IMR-90 (cell line): ENCODE measurements at regions not wholly inside any gene's neighbourhood (a gene's known extent, or its start where the extent isn't known, plus 50 kb on each side); places are given as distances from the start of the nearest gene placed in this dataset.

Experiments
- ATAC-seq: fragments of 200-7000 bp; cut with Tn5 transposase; 2 replicates; pipeline ENCODE4 v1.9.1; 2020; ENCODE audit warnings: low read depth, mild to moderate bottlenecking, moderate library complexity
- BruUV-seq: library from RNA; stranded (reverse); fragments of 400-500 nt; replicated peaks from 2 replicates; lab custom pipeline; 2021; lab: Mats Ljungman, UMichigan
- CTCF ChIA-PET: fragments of 300-600 bp; formaldehyde crosslinking; extraction: SDS; loops from one replicate; lab custom pipeline; 2021; ENCODE audit warnings: antibody characterized with exemption; lab: Yijun Ruan, JAX
- POLR2A ChIA-PET: fragments of 300-600 bp; sonication (Branson Sonifier 250); formaldehyde crosslinking; loops from one replicate; lab custom pipeline; 2022; ENCODE audit warnings: antibody characterized with exemption; ENCODE audit not compliant: unreplicated experiment; lab: Charles Lee
- DNase-seq: peaks from one replicate; pipeline ENCODE4 v3.0.0; 2013
- H2AFZ ChIP-seq: replicated peaks from 2 replicates; pipeline ENCODE3; 2013; ENCODE audit warnings: low read length, mild to moderate bottlenecking; ENCODE audit not compliant: poor library complexity
- H2AK5ac ChIP-seq: 2 replicates; pipeline ENCODE4 v1.6.1; 2013; ENCODE audit warnings: low read depth, low read length, inconsistent platforms
- H2AK9ac ChIP-seq: replicated peaks from 2 replicates; pipeline ENCODE3; 2013; ENCODE audit warnings: mild to moderate bottlenecking, low read depth, low read length, moderate library complexity; ENCODE audit not compliant: poor library complexity
- H2BK120ac ChIP-seq: 2 replicates; pipeline ENCODE4 v1.6.1; 2013; ENCODE audit warnings: low read depth, low read length, inconsistent platforms
- H2BK15ac ChIP-seq: 3 replicates; pipeline ENCODE4 v1.6.1; 2013; ENCODE audit warnings: low read depth, low read length, inconsistent platforms
- H2BK20ac ChIP-seq: 2 replicates; pipeline ENCODE4 v1.6.1; 2013; ENCODE audit warnings: low read depth, mild to moderate bottlenecking, inconsistent platforms, low read length, moderate library complexity
- H2BK5ac ChIP-seq: 2 replicates; pipeline ENCODE4 v1.6.1; 2013; ENCODE audit warnings: mild to moderate bottlenecking, low read depth, low read length, inconsistent platforms; ENCODE audit not compliant: poor library complexity, severe bottlenecking
- H3K14ac ChIP-seq: replicated peaks from 2 replicates; pipeline ENCODE4 v1.6.1; 2013; ENCODE audit warnings: low read depth, low read length, inconsistent platforms
- H3K18ac ChIP-seq: 2 replicates; pipeline ENCODE4 v1.6.1; 2013; ENCODE audit warnings: low read depth, low read length, control low read depth
- H3K23ac ChIP-seq: 2 replicates; pipeline ENCODE4 v1.6.1; 2013; ENCODE audit warnings: low read depth, low read length, inconsistent platforms
- H3K27ac ChIP-seq: 2 replicates; pipeline ENCODE4 v1.5.1; 2013; ENCODE audit warnings: mild to moderate bottlenecking, control low read depth, low read length; ENCODE audit not compliant: insufficient read depth
- H3K27me3 ChIP-seq: 2 replicates; pipeline ENCODE4 v1.6.1; 2013; ENCODE audit warnings: low read length; ENCODE audit not compliant: control insufficient read depth, insufficient read depth
- H3K36me3 ChIP-seq: 2 replicates; pipeline ENCODE4 v1.6.1; 2013; ENCODE audit warnings: low read length, mixed read lengths; ENCODE audit not compliant: control insufficient read depth, insufficient read depth
- H3K4ac ChIP-seq: 2 replicates; pipeline ENCODE4 v1.6.1; 2013; ENCODE audit warnings: low read depth, low read length, inconsistent platforms
- H3K4me1 ChIP-seq: 2 replicates; pipeline ENCODE4 v1.6.1; 2013; ENCODE audit warnings: low read length, mixed read lengths; ENCODE audit not compliant: control insufficient read depth, insufficient read depth
- H3K4me2 ChIP-seq: 2 replicates; pipeline ENCODE4 v1.6.1; 2013; ENCODE audit warnings: low read depth, mild to moderate bottlenecking, control low read depth, low read length, moderate library complexity
- H3K4me3 ChIP-seq: 2 replicates; pipeline ENCODE4 v1.5.1; 2013; ENCODE audit warnings: low read depth, mild to moderate bottlenecking, control low read depth, low read length, moderate library complexity; ENCODE audit not compliant: insufficient read depth
- H3K56ac ChIP-seq: 2 replicates; pipeline ENCODE4 v1.6.1; 2013; ENCODE audit warnings: low read length, inconsistent platforms; ENCODE audit not compliant: insufficient read depth; ENCODE audit errors: extremely low read depth
- H3K79me1 ChIP-seq, 2 experiments: 2 replicates each; pipeline ENCODE4 v1.6.1; 2013; ENCODE audit warnings: low read length in 2 of 2, inconsistent platforms in 1 of 2, low read depth in 1 of 2
- H3K9ac ChIP-seq: 2 replicates; pipeline ENCODE4 v1.6.1; 2013; ENCODE audit warnings: low read depth, low read length, control low read depth
- H3K9me1 ChIP-seq: 2 replicates; pipeline ENCODE4 v1.6.1; 2013; ENCODE audit warnings: low read length, inconsistent platforms; ENCODE audit not compliant: insufficient read depth
- H3K9me3 ChIP-seq: 2 replicates; pipeline ENCODE4 v1.6.1; 2013; ENCODE audit warnings: low read length; ENCODE audit not compliant: control insufficient read depth, insufficient read depth
- H4K20me1 ChIP-seq: 2 replicates; pipeline ENCODE4 v1.6.1; 2013; ENCODE audit warnings: low read length, inconsistent platforms; ENCODE audit not compliant: insufficient read depth
- H4K5ac ChIP-seq: 2 replicates; pipeline ENCODE4 v1.6.1; 2013; ENCODE audit warnings: mild to moderate bottlenecking, low read depth, low read length, control low read depth
- H4K8ac ChIP-seq, 2 experiments: 2 replicates each; pipeline ENCODE4 v1.6.1; 2013; ENCODE audit warnings: low read depth in 2 of 2, low read length in 2 of 2, control low read depth in 1 of 2, inconsistent platforms in 1 of 2
- H4K91ac ChIP-seq: 2 replicates; pipeline ENCODE4 v1.6.1; 2013; ENCODE audit warnings: low read depth, low read length, inconsistent platforms; ENCODE audit not compliant: insufficient read depth
- CEBPB ChIP-seq: IDR thresholded peaks from 2 replicates; pipeline ENCODE4 v1.6.1; 2012; ENCODE audit warnings: low read depth, low read length, improper control_type of control experiment
- MAZ ChIP-seq: IDR thresholded peaks from 2 replicates; pipeline ENCODE4 v1.6.1; 2012; ENCODE audit warnings: low read depth, mild to moderate bottlenecking, low read length, improper control_type of control experiment, moderate library complexity, borderline replicate concordance
- MXI1 ChIP-seq: IDR thresholded peaks from 2 replicates; pipeline ENCODE4 v1.6.1; 2012; ENCODE audit warnings: low read depth, mild to moderate bottlenecking, low read length, moderate library complexity, borderline replicate concordance
- NFE2L2 ChIP-seq: fragments of 150-350 bp; IDR thresholded peaks from 2 replicates; pipeline ENCODE4 v1.6.1; 2016; ENCODE audit warnings: low read depth, mild to moderate bottlenecking, low read length
- POLR2A ChIP-seq: IDR thresholded peaks from 2 replicates; pipeline ENCODE4 v1.6.1; 2012; ENCODE audit warnings: mild to moderate bottlenecking, low read depth, low read length
- RAD21 ChIP-seq: IDR thresholded peaks from 2 replicates; pipeline ENCODE4 v1.6.1; 2012; ENCODE audit warnings: low read length, improper control_type of control experiment
- RCOR1 ChIP-seq: IDR thresholded peaks from 2 replicates; pipeline ENCODE4 v1.6.1; 2012; ENCODE audit warnings: mild to moderate bottlenecking, low read length, improper control_type of control experiment; ENCODE audit not compliant: insufficient replicate concordance
- USF2 ChIP-seq: fragments of 150-350 bp; IDR thresholded peaks from 2 replicates; pipeline ENCODE4 v1.6.1; 2017; ENCODE audit warnings: mild to moderate bottlenecking, antibody characterized with exemption, low read length, low read depth
- WGBS, 2 experiments: methylation state at CpG; one replicate each; pipeline versions ENCODE4 v1.1.5 to v1.1.7; 2013; ENCODE audit warnings: missing lambda C conversion rate in 2 of 2; ENCODE audit not compliant: insufficient read length in 1 of 2; ENCODE audit errors: extremely low coverage in 2 of 2; 5-methylcytosine and 5-hydroxymethylcytosine counted together
- dilution Hi-C: fragments of 300-500 bp; cut with HindIII; formaldehyde crosslinking; loops from one replicate; pipeline ENCODE4 v1.14.3; 2018; ENCODE audit warnings: low sequenced_read_pairs; ENCODE audit not compliant: unreplicated experiment
- in situ Hi-C: fragments of 300-500 bp; cut with MboI; formaldehyde crosslinking; loops from 3 replicates; pipeline ENCODE4 v1.14.3; 2019; ENCODE audit warnings: low sequenced_read_pairs, inconsistent platforms, mixed read lengths
- intact Hi-C: fragments of 100-400 bp; cut with micrococcal nuclease; formaldehyde crosslinking; loops from 2 replicates; pipeline ENCODE4 v1.10.0; 2022

- no peaks in the 10 kb centered on the region for H3K9me3 ChIP-seq
- H3K79me1 ChIP-seq: no peaks in the 10 kb centered on the region
- H3K4me3 ChIP-seq: no peak overlapping the region
- no peak overlapping the region for H2BK120ac ChIP-seq
- H4K8ac ChIP-seq: no peak overlapping the region
- no peaks in the 10 kb centered on the region for H3K9me1 ChIP-seq
- no peak overlapping the region for H4K5ac ChIP-seq
- no peak overlapping the region for H2BK5ac ChIP-seq
- dilution Hi-C loops (no loop called here), in situ Hi-C loops (no loop called here), intact Hi-C loops (no loop called here)
- no peak overlapping the region for H2AK9ac ChIP-seq
- H3K4me2 ChIP-seq: no peak overlapping the region
- no CpG with 5 or more reads among the region's 2 CpGs for WGBS, 2 experiments
- H3K18ac ChIP-seq: no peak overlapping the region
- no peak overlapping the region for H3K4ac ChIP-seq
- no peaks in the 10 kb centered on the region for H4K20me1 ChIP-seq
- H3K23ac ChIP-seq: no peak overlapping the region
- H3K56ac ChIP-seq: no peak overlapping the region
- H2AK5ac ChIP-seq: no peak overlapping the region
- no peak overlapping the region for H2BK20ac ChIP-seq
- no peak overlapping the region for H4K91ac ChIP-seq
- BruUV-seq: no TSS peak
- DNase-seq (no peak), ATAC-seq (no peak)
- no peaks in the 10 kb centered on the region for H3K27me3 ChIP-seq
- no peak overlapping the region for H2AFZ ChIP-seq
- no peak overlapping the region for H3K27ac ChIP-seq
- no peak overlapping the region for H3K9ac ChIP-seq
- H3K4me1 ChIP-seq: no peaks in the 10 kb centered on the region
- no peak overlapping the region for H3K14ac ChIP-seq
- POLR2A ChIA-PET: interaction anchor here (0.7 kb wide), 1 partner anchor 428 kb away, joined by 3 read pairs; no protein-coding TSS in a partner anchor
- no peak for TF ChIP-seq MAZ
- no peak for TF ChIP-seq NFE2L2
- no peak for TF ChIP-seq RAD21
- TF ChIP-seq USF2: no peak
- no peak for TF ChIP-seq MXI1
- TF ChIP-seq CEBPB: no peak
- no peak for TF ChIP-seq POLR2A
- no peak for TF ChIP-seq RCOR1
- CTCF ChIA-PET: no interaction called here
- no peak overlapping the region for H2BK15ac ChIP-seq
- no peaks in the 10 kb centered on the region for H3K36me3 ChIP-seq
Measured at GRCh38 chr4:81757691-81758090, 286.0 kb upstream of the RASGEF1B start.
